Keratinocyte (primary cell): ENCODE measurements at regions not wholly inside any gene's neighbourhood (a gene's known extent, or its start where the extent isn't known, plus 50 kb on each side); places are given as distances from the start of the nearest gene placed in this dataset.
A peak's percentile ranks its signal among the peaks of the same experiment; 100 is the strongest.

Source experiments
- DNase-seq: peaks from one replicate; pipeline ENCODE4 v3.0.0-alpha.2; 2011; ENCODE audit warnings: low read depth, missing footprints, low spot score
- FAIRE-seq: peaks from 2 replicates; lab custom pipeline; 2011; peaks lifted over from hg19 to GRCh38; lab: Jason Lieb, UNC
- H2AFZ ChIP-seq: 2 replicates; pipeline ENCODE4 v1.6.0; 2012; ENCODE audit warnings: low read length, control low read depth, inconsistent platforms; ENCODE audit not compliant: control insufficient read depth
- H3K27ac ChIP-seq: 2 replicates; pipeline ENCODE4 v1.5.1; 2011; ENCODE audit warnings: low read length; ENCODE audit not compliant: control insufficient read depth, insufficient read depth
- H3K27me3 ChIP-seq: 3 replicates; pipeline ENCODE4 v1.6.0; 2011; ENCODE audit warnings: low read length; ENCODE audit not compliant: control insufficient read depth, insufficient read depth; ENCODE audit errors: extremely low read depth
- H3K36me3 ChIP-seq, 2 experiments: 2 replicates in 1 of 2; 3 replicates in 1 of 2; pipeline ENCODE4 v1.5.1; 2011; ENCODE audit warnings: low read length in 2 of 2, mild to moderate bottlenecking in 1 of 2; ENCODE audit not compliant: control insufficient read depth in 2 of 2, insufficient read depth in 2 of 2; ENCODE audit errors: extremely low read depth in 1 of 2
- H3K4me1 ChIP-seq: 3 replicates; pipeline ENCODE4 v1.5.1; 2011; ENCODE audit warnings: low read length; ENCODE audit not compliant: control insufficient read depth, insufficient read depth; ENCODE audit errors: extremely low read depth
- H3K4me2 ChIP-seq: 3 replicates; pipeline ENCODE4 v1.6.0; 2011; ENCODE audit warnings: low read depth, low read length; ENCODE audit not compliant: control insufficient read depth, insufficient read depth; ENCODE audit errors: extremely low read depth
- H3K4me3 ChIP-seq, 3 experiments: fragments of 200-600 bp in 1 of 3; sonication (generic) in 1 of 3; 2 replicates in 2 of 3; 3 replicates in 1 of 3; pipeline ENCODE4 v1.5.1; 2011 to 2016; ENCODE audit warnings: low read length in 3 of 3, mild to moderate bottlenecking in 3 of 3, control low read depth in 2 of 3, inconsistent platforms in 1 of 3, low read depth in 1 of 3, mixed read lengths in 1 of 3, mixed run types in 1 of 3, moderate library complexity in 1 of 3; ENCODE audit not compliant: control insufficient read depth in 2 of 3, insufficient read depth in 2 of 3; ENCODE audit errors: extremely low read depth in 1 of 3
- H3K79me2 ChIP-seq: 2 replicates; pipeline ENCODE4 v1.6.0; 2012; ENCODE audit warnings: low read length; ENCODE audit not compliant: control insufficient read depth, insufficient read depth
- H3K9ac ChIP-seq: 3 replicates; pipeline ENCODE4 v1.6.0; 2011; ENCODE audit warnings: low read length; ENCODE audit not compliant: control insufficient read depth, insufficient read depth; ENCODE audit errors: extremely low read depth
- H3K9me1 ChIP-seq: 3 replicates; pipeline ENCODE4 v1.6.0; 2011; ENCODE audit warnings: low read length; ENCODE audit not compliant: control insufficient read depth, insufficient read depth; ENCODE audit errors: extremely low read depth
- H3K9me3 ChIP-seq: 2 replicates; pipeline ENCODE4 v1.5.1; 2012; ENCODE audit warnings: low read depth, low read length; ENCODE audit not compliant: control insufficient read depth
- H4K20me1 ChIP-seq: 3 replicates; pipeline ENCODE4 v1.6.0; 2011; ENCODE audit warnings: low read length; ENCODE audit not compliant: control insufficient read depth, insufficient read depth; ENCODE audit errors: extremely low read depth
- EZH2 ChIP-seq: IDR thresholded peaks from one replicate; pipeline ENCODE4 v1.6.1; 2012; ENCODE audit warnings: inconsistent platforms, mild to moderate bottlenecking, low read length, moderate library complexity
- dilution Hi-C: fragments of 300-500 bp; cut with MboI; formaldehyde crosslinking; loops from one replicate; pipeline ENCODE4 v1.7.0; 2020; ENCODE audit warnings: low sequenced_read_pairs; ENCODE audit not compliant: extremely low pct_ligation_motif_present
- TF ChIP-seq, protein P1 (sequence below), 3 experiments: IDR thresholded peaks in 1 of 3; conservative IDR thresholded peaks in 1 of 3; optimal IDR thresholded peaks in 1 of 3; 2 replicates in 2 of 3; 3 replicates in 1 of 3; pipeline versions ENCODE3 to v1.5.1; 2011; ENCODE audit warnings: low read length in 3 of 3, mild to moderate bottlenecking in 3 of 3, moderate library complexity in 2 of 3, control low read depth in 1 of 3, inconsistent platforms in 1 of 3; ENCODE audit not compliant: insufficient read depth in 2 of 3; ENCODE audit errors: extremely low read depth in 1 of 3

DNA sequence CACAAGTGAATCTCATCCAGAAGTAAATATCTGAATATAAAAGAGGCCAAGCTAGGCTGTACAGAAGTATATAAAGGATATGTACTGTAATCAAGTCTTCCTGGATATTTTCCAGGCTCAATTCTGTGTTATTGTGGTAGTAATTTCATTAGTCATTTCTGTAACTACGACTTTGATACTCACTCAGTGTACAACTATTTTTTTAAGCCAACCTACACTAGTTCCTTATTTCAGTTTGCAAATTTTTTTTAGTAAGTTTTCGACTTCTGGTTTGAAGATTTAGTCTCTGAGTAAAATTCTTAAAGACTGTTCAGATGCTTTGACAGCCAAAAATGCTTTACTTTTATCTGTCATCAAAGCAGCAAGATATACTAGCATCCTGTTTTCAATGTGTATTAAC is 130.8 kb downstream of the CAPZA3 start:
- Histone ChIP-seq H3K27ac (no peak overlapping the region), H3K4me1 (peaks cover 10% of the 10 kb centered on the region), H3K4me2 (no peak overlapping the region), H2AFZ (no peak overlapping the region), H3K9ac (no peak overlapping the region), H3K9me1 (no peaks in the 10 kb centered on the region), H3K27me3 (no peaks in the 10 kb centered on the region), H4K20me1 (no peaks in the 10 kb centered on the region), H3K79me2 (no peaks in the 10 kb centered on the region), H3K9me3 (no peaks in the 10 kb centered on the region), H3K36me3 (no peaks in the 10 kb centered on the region), H3K4me3 (no peak overlapping the region)
- TF ChIP-seq, protein P1, sequence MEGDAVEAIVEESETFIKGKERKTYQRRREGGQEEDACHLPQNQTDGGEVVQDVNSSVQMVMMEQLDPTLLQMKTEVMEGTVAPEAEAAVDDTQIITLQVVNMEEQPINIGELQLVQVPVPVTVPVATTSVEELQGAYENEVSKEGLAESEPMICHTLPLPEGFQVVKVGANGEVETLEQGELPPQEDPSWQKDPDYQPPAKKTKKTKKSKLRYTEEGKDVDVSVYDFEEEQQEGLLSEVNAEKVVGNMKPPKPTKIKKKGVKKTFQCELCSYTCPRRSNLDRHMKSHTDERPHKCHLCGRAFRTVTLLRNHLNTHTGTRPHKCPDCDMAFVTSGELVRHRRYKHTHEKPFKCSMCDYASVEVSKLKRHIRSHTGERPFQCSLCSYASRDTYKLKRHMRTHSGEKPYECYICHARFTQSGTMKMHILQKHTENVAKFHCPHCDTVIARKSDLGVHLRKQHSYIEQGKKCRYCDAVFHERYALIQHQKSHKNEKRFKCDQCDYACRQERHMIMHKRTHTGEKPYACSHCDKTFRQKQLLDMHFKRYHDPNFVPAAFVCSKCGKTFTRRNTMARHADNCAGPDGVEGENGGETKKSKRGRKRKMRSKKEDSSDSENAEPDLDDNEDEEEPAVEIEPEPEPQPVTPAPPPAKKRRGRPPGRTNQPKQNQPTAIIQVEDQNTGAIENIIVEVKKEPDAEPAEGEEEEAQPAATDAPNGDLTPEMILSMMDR (optimal IDR thresholded peaks at IDR 0.05 in 1 of 3, IDR thresholded peaks at IDR 0.05 in 1 of 3, conservative IDR thresholded peaks at IDR 0.05 in 1 of 3; ENCODE audit: extremely low read depth in 1 of 3, insufficient read depth in 2 of 3, low read length in 3 of 3): no peak
- no peak for TF ChIP-seq EZH2
- dilution Hi-C loops: no loop called here
- no peak for FAIRE-seq
- peak; percentile 4 for DNase-seq

- H3K27me3 ChIP-seq: no peaks in the 10 kb centered on the region
- FAIRE-seq (no peak), DNase-seq (no peak)
- no peaks in the 10 kb centered on the region for H3K79me2 ChIP-seq
- H3K9me3 ChIP-seq: no peaks in the 10 kb centered on the region
- no peak overlapping the region for H2AFZ ChIP-seq
- H3K4me2 ChIP-seq: no peak overlapping the region
- no peak overlapping the region for H3K27ac ChIP-seq
- H3K4me1 ChIP-seq: peaks cover 3% of the 10 kb centered on the region
- dilution Hi-C loops: no loop called here
- no peak for TF ChIP-seq EZH2
- TF ChIP-seq, protein P1 (optimal IDR thresholded peaks at IDR 0.05 in 1 of 3, IDR thresholded peaks at IDR 0.05 in 1 of 3, conservative IDR thresholded peaks at IDR 0.05 in 1 of 3; ENCODE audit: extremely low read depth in 1 of 3, insufficient read depth in 2 of 3, low read length in 3 of 3): no peak
- no peak overlapping the region for H3K9ac ChIP-seq
- H4K20me1 ChIP-seq: no peaks in the 10 kb centered on the region
- H3K36me3 ChIP-seq: no peaks in the 10 kb centered on the region
- H3K9me1 ChIP-seq: no peaks in the 10 kb centered on the region
- no peak overlapping the region for H3K4me3 ChIP-seq
These were observed 134.9 kb downstream of the CAPZA3 start for GRCh38 chr12:18872770-18873169.
